Mucosa of stomach (tissue), 1 donor: ENCODE measurements at regions not wholly inside any gene's neighbourhood (a gene's known extent, or its start where the extent isn't known, plus 50 kb on each side); places are given as distances from the start of the nearest gene placed in this dataset.

Experiments
- H3K27me3 ChIP-seq: one replicate; pipeline ENCODE4 v1.7.0; 2013; ENCODE audit warnings: mild to moderate bottlenecking, low read length; ENCODE audit not compliant: control insufficient read depth, insufficient read depth
- H3K36me3 ChIP-seq: one replicate; pipeline ENCODE4 v1.7.0; 2013; ENCODE audit warnings: low read length; ENCODE audit not compliant: control insufficient read depth, insufficient read depth
- H3K4me1 ChIP-seq: one replicate; pipeline ENCODE4 v1.7.0; 2013; ENCODE audit warnings: mild to moderate bottlenecking, low read length; ENCODE audit not compliant: control insufficient read depth, insufficient read depth
- H3K4me3 ChIP-seq: one replicate; pipeline ENCODE4 v1.7.0; 2013; ENCODE audit warnings: low read length
- H3K9ac ChIP-seq: one replicate; pipeline ENCODE4 v1.7.0; 2013; ENCODE audit warnings: mild to moderate bottlenecking, low read length, moderate library complexity
- H3K9me3 ChIP-seq: one replicate; pipeline ENCODE4 v1.7.0; 2013; ENCODE audit warnings: mild to moderate bottlenecking, low read length, moderate library complexity; ENCODE audit not compliant: control insufficient read depth
- donor health status: Pancreatic carcinoma.

DNA sequence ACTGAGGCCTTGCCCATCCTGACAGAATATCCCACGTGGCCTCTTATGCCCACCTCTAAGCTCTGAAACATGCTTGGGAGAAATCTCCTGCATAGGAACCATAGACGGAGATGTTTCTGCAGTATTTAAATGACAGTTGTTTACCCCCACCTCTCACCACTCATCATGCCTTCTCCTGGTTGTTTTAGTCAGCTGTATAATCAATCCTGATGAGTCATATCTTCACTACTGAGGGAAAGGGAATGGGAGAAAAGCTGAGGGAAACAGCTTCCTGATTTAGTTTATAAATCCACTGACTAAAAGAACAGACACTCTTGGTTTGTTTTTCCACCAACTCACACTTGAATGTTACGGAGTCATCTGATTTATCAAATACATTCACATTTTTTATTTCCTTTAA lies 113.2 kb upstream of the TENT5A start:
- Histone ChIP-seq H3K4me3 (no peak overlapping the region), H3K4me1 (peaks cover 21% of the 10 kb centered on the region), H3K27me3 (no peaks in the 10 kb centered on the region), H3K36me3 (no peaks in the 10 kb centered on the region), H3K9ac (no peak overlapping the region), H3K9me3 (no peaks in the 10 kb centered on the region)

DNA sequence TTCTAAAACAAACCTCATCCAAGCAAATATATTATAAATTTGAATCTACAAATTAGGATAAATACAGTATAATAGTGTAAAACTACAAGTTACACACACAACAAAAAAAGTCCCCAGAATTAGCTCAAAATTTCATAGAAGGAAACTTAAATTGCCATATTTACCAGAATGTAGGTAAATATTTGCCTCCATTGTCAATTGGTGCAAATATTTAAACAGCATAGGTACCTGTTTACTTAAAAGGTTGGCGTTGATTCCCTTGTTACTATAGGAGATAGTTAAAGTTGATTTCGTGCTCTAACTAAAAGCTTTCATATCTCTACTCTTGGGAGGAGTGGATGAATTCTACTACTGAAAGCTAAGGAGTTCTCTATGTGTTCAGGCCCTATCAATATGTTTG lies 111.6 kb upstream of the TENT5A start:
- Histone ChIP-seq H3K9ac (no peak overlapping the region), H3K36me3 (no peaks in the 10 kb centered on the region), H3K27me3 (no peaks in the 10 kb centered on the region), H3K4me3 (no peak overlapping the region), H3K4me1 (peaks cover 21% of the 10 kb centered on the region), H3K9me3 (no peaks in the 10 kb centered on the region)

DNA sequence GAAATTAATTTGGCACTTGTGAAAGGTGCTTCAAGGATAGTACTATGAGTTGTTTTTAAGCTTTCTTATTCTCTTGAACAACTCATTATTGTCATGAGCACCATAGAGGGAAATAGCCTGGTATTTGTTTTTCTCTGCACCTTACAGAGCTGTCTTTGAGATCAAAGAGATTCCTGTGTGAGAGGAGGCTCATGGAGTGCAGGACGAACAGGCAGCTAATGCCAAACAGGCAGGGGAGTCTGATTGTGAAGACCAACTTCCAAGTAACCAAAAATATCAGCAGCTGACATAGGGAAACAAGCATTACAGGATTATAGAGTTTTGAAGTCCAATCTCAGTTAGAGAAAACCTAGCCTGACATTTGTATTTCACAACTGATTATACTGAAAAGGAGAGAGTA lies 110.6 kb upstream of the TENT5A start:
- H3K27me3 ChIP-seq = no peaks in the 10 kb centered on the region
- no peak overlapping the region for H3K9ac ChIP-seq
- no peaks in the 10 kb centered on the region for H3K9me3 ChIP-seq
- H3K4me3 ChIP-seq = no peak overlapping the region
- H3K36me3 ChIP-seq = no peaks in the 10 kb centered on the region
- peaks cover 23% of the 10 kb centered on the region for H3K4me1 ChIP-seq

DNA sequence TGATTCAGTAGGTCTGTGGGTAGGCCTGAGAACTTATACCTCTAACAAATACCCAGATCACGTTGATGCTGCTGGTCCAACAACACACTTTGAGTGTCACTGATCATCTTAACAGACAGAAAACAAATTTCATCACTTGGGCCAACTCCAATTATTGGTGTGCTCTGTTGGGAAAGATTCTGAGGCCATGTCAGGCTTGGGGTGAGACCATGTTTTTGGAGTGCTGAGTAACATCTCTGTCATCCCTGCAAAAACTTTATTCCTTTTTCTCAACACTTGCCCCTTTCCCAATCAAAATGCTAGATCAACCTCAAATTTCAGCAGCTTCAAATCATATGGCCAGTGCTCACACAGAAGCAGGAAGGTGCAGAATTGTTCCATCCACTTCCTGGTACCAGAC lies 108.8 kb upstream of the TENT5A start:
- H3K9ac ChIP-seq = no peak overlapping the region
- no peaks in the 10 kb centered on the region for H3K27me3 ChIP-seq
- H3K4me1 ChIP-seq = peaks cover 23% of the 10 kb centered on the region
- no peaks in the 10 kb centered on the region for H3K36me3 ChIP-seq
- H3K4me3 ChIP-seq = no peak overlapping the region
- H3K9me3 ChIP-seq = no peaks in the 10 kb centered on the region

DNA sequence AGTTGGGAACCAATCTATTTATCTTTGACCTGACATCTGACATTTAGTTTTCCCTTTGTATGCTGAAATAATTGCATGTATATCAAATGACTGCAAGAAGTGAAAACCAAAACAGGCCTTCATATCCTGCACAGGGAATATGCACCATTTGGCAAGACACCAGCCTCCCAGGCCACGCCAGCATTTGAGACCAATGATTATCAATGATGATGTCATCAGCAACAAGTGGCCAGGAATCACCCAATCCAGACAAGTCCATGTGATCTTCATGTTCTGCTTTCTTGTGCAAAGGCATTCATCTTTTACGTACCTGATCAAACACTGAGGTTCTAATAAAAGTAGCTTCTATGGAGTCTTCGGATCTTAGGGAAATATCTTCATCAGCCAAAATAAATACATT lies 107.4 kb upstream of the TENT5A start:
- Histone ChIP-seq H3K9me3 (no peaks in the 10 kb centered on the region), H3K27me3 (no peaks in the 10 kb centered on the region), H3K9ac (no peak overlapping the region), H3K4me1 (peaks cover 15% of the 10 kb centered on the region), H3K36me3 (no peaks in the 10 kb centered on the region), H3K4me3 (no peak overlapping the region)

DNA sequence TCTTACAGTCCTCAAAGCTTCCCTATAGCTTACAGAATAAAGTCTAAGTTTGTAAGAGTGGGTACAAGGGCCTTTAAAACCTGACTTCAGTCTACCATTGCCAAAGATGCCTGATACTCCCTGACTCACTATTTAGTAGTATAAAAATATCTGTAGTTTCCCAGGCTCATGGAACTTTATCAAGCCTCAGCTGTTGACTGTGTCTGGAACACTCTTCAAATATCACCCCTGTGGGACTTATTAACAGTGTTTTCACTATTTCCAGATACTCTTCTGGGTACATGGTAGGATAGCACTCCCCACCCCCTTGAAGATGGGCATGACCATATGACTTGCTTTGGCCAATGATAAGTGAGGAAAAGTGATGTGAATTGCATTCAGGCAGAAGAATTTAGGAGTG lies 105.3 kb upstream of the TENT5A start:
- Histone ChIP-seq H3K4me1 (peaks cover 26% of the 10 kb centered on the region), H3K36me3 (no peaks in the 10 kb centered on the region), H3K9me3 (no peaks in the 10 kb centered on the region), H3K4me3 (no peak overlapping the region), H3K9ac (no peak overlapping the region), H3K27me3 (no peaks in the 10 kb centered on the region)

DNA sequence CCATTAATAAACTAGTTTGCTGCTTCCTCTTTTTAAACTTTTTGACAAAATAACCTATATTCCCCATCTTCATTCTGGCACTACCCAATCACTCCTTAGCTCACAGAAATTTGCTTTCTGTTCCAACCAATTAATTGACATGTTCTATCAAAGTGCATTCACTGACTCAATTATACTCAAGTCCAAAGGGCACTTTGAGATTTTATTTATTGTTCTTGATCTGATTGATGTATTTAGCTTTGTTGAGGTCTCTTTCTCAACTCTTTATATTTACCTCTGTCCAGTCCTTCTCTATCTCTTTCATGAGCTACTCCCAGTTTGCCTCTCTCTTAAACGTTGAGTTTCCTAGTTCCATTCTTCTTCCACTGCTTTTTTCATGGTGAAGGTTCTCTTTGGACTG lies 104.4 kb upstream of the TENT5A start:
- Histone ChIP-seq H3K4me3 (no peak overlapping the region), H3K27me3 (no peaks in the 10 kb centered on the region), H3K4me1 (peaks cover 26% of the 10 kb centered on the region), H3K9me3 (no peaks in the 10 kb centered on the region), H3K9ac (no peak overlapping the region), H3K36me3 (no peaks in the 10 kb centered on the region)

DNA sequence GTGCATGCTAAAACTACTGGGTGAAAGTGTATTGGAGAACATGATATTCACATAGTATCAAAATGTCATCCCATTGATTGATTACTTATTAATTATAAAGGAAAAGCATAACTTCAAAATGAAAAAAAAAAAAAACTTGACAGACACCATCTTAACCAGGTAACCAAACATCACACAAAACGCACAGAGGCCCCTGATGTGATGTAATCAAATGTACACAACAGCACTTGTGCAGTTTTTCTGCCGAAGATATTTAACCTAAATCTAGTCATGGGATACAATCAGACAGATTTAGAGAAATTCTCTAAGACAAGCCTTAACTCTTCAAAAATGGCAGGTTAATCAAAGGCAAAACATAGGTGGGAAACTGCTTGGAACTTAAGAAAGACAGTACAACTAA lies 102.0 kb upstream of the TENT5A start:
- no peaks in the 10 kb centered on the region for H3K36me3 ChIP-seq
- no peak overlapping the region for H3K9ac ChIP-seq
- no peaks in the 10 kb centered on the region for H3K9me3 ChIP-seq
- peaks cover 26% of the 10 kb centered on the region for H3K4me1 ChIP-seq
- H3K4me3 ChIP-seq = no peak overlapping the region
- no peaks in the 10 kb centered on the region for H3K27me3 ChIP-seq

DNA sequence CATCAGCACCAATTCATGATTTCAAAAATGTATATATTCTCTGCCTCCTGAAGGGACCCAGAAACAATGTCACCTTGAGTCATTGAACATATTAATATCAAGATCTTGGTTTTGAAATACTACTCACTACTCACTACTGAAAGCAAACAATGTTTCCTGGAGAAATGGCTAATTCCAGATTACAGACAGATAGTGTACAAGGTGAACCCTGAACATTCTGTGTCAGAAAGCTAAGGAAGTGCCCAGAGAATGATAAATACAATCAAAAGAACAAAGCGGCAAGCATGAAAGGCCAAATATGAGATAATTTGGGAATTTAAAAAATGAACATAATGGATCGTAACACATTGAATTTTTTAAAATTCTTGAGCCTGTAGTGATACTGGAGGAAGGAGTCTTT lies 101.5 kb upstream of the TENT5A start:
- H3K9me3 ChIP-seq = no peaks in the 10 kb centered on the region
- no peaks in the 10 kb centered on the region for H3K27me3 ChIP-seq
- H3K4me1 ChIP-seq = peaks cover 26% of the 10 kb centered on the region
- no peaks in the 10 kb centered on the region for H3K36me3 ChIP-seq
- no peak overlapping the region for H3K4me3 ChIP-seq
- H3K9ac ChIP-seq = no peak overlapping the region

DNA sequence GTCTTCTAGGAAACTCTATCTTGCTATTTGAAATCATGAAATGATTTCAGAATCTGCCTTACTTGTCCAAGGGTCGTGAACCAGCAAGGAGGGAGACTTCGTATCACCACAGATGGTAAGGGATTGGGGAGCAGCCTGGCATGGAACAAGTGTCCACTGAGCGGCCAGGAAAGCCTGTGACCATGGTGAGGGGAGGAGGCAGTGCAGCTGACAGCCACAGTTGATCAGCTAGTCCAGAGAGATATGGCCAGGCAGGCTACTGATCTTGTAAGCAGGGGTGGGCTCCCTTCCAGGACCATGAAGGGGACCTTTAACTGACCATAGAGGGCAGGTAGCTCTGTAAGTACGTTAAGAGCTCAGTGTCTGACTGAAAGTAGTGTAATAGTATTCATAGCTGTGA lies 96.8 kb upstream of the TENT5A start:
- Histone ChIP-seq H3K9me3 (no peaks in the 10 kb centered on the region), H3K4me1 (peaks cover 20% of the 10 kb centered on the region), H3K27me3 (no peaks in the 10 kb centered on the region), H3K4me3 (no peak overlapping the region), H3K36me3 (no peaks in the 10 kb centered on the region), H3K9ac (no peak overlapping the region)

DNA sequence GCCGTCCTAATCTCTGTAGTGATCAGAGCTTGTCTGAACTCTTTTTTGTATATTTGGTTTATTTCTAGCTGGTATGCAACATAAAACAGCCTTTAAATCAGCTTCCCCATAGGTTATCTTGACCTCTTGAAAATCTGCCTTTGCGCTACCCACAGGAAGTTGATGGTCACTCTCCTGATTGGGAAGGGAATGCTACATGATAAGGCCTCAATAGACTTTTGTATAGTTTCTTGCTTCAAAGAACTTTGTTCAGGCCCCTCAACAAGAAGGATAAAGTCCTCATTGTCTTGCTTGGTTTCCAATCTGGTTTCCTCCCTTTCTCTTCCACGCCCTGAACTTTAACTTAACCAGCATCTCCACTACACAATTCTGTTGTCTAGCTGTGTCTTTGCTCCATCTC lies 95.4 kb upstream of the TENT5A start:
- Histone ChIP-seq H3K27me3 (no peaks in the 10 kb centered on the region), H3K9ac (no peak overlapping the region), H3K9me3 (no peaks in the 10 kb centered on the region), H3K4me3 (no peak overlapping the region), H3K4me1 (peaks cover 21% of the 10 kb centered on the region), H3K36me3 (no peaks in the 10 kb centered on the region)

DNA sequence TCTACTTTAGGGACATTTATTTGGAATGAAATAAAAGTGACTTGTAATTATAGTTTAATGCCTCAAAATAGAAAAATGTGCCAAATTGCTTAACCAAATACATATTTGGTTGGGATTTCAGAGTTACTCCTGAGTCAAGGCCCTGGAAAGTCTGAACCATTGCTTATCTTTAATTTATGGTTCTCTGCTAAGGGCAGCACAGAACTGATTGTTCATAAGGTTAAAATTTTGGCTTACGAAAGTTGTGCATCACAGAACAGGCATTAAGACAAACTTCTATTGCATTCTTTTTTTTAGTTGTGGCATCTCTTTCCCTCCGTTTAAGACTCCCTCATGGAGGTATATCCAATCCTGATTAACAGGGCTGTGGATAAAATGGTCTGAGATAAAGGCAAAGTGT lies 92.2 kb upstream of the TENT5A start:
- Histone ChIP-seq H3K9ac (no peak overlapping the region), H3K4me1 (peaks cover 28% of the 10 kb centered on the region), H3K27me3 (no peaks in the 10 kb centered on the region), H3K9me3 (no peaks in the 10 kb centered on the region), H3K36me3 (no peaks in the 10 kb centered on the region), H3K4me3 (no peak overlapping the region)

DNA sequence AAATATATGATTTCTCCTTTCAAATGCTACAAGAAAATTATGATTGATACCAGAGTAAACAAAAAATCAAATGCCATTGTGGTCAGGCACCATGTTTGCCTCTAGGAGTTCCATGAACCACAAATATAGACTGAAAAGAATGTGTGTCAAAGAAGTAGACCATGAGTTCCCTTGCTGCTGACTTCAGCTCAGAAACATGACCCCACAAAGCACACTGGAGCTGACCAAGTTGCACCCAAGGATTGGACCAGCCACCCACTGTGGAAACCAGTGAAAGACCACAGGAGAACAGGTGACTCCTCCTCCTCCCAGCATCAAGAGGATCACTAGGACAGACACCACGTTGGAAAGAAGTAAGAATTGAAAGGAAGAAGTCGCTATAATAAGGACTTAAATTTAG lies 90.8 kb upstream of the TENT5A start:
- H3K27me3 ChIP-seq = no peaks in the 10 kb centered on the region
- H3K4me3 ChIP-seq = no peak overlapping the region
- H3K9ac ChIP-seq = no peak overlapping the region
- H3K36me3 ChIP-seq = no peaks in the 10 kb centered on the region
- peaks cover 38% of the 10 kb centered on the region for H3K4me1 ChIP-seq
- no peaks in the 10 kb centered on the region for H3K9me3 ChIP-seq
